DMS114 treated with DMSO at 0.1 percent for 48 hours (cell line): ENCODE measurements at regions not wholly inside any gene's neighbourhood (a gene's known extent, or its start where the extent isn't known, plus 50 kb on each side); places are given as distances from the start of the nearest gene placed in this dataset.

ENCODE experiments used
- DNase-seq: peaks from one replicate; lab custom pipeline; 2025; ENCODE audit not compliant: unreplicated experiment; lab: John Stamatoyannopoulos, UW

DNA sequence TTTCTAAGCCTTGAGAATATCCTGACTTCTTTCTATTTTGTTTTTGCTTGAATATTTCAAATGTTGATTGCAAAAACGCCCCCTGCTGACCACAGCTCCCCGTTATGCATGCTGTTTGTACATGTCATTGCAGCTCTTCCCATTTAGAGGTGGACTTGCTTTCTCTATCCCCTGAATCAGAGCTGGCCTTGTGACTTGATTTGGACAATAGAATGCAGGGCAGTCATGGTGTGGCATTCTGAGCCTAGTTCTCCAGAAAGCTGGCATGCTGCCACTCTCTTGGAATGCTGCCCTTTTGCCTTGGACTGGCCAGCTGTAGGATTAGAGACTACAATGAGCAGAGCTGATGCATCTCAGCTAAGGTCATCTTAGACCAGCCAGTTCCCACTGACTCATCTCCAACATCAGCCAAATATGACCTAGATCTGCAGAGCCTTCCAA lies 1561.5 kb downstream of the MRPL39 start:
- no peak for DNase-seq

DNA sequence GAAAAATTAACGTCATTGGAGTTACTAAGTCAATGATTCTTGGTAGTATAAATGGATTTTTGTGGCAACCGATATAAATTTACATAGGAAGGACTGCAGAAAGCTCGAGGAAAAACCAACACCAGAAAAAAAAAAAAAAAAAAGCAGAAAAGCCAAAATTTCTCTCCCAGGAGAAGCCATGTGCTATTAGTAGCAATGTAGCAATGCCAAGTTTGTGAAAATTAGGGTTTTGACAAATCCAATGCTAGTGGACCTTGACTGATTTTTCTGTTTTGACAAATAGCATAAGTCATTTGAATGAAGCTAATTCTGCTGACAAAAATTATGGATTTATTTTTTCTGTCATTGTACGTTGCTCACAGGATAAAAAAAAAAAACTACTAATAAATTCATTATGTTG lies 1561.9 kb downstream of the MRPL39 start:
- DNase-seq = no peak

DNA sequence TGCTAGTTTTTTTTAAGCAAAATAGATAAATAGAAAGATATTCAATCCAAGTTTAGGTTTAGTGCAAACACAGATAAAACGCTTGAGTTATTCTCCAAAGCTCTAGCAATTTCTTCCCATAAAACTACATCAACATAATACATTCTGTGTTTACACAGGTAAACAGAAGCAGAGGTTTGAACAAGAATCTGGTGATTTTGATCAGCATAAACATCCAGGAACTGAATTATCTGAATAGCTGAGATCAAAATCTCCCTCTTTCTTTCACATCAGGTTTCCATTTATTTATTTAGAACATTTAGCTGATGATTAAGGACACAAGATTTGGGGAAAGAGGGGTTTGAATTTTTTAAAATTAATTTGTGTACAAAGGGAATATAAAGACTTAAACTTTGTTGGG lies 1564.6 kb downstream of the MRPL39 start:
- no peak for DNase-seq

DNA sequence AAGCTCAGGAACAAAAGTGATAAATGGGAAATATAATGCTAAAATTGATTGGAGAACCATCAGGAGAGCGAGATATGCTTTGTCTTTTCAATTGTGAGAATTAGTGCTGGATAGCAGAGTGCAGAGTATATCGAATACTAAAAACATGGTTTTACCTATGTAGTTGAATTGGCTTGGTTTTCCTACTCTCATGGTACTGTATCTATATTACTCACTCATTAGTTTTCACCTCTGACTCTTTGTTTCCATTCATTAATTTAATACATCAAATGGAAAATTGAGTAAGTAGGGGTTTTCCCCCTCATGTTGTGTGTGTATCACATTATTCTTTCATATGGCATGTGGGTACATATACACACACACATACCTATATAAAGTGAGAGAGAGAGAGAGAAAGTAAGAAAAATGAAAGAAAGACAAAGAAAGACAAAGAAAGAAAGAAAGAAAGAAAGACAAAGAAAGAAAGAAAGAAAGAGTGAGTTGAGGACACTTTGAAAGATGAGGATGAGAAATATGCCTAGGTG lies 1574.5 kb downstream of the MRPL39 start:
- no peak for DNase-seq

DNA sequence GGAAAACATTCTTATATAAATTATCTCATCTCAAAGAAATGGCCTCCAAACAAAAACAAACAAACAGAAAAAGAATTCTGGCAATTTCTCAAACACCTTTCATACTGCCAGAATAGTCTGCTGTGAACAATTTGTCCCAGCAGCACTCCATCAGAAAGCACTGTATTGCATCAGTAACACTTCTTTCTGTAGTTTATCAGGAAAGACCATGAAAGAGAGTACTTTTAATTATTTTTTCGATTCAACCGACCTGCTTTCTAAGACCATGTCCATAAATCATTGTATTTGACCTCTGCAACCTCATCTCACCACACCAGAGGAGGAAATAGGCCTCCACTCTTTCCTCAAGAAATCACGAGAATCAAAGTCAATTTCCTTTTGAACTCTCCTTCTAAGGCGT lies 1579.9 kb downstream of the MRPL39 start:
- no peak for DNase-seq

DNA sequence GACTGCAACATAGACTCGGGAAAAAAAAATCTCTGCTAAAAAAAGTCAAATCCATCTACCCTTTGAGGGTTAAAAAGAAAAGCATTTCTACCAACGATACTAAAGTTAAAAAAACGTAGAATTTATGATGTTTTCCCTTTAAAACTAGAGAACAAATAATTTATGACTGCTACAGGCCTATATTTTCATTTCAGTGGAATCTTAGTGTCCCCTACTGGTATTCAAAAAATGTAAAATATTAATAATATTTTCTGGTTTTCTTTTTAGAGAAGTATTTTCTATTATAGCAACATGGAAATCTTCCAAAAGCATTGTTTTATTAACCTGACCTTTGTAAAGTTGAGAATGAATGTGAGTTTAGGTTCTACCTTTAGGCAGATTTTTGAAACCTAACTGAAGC lies 1582.2 kb downstream of the MRPL39 start:
- no peak for DNase-seq

DNA sequence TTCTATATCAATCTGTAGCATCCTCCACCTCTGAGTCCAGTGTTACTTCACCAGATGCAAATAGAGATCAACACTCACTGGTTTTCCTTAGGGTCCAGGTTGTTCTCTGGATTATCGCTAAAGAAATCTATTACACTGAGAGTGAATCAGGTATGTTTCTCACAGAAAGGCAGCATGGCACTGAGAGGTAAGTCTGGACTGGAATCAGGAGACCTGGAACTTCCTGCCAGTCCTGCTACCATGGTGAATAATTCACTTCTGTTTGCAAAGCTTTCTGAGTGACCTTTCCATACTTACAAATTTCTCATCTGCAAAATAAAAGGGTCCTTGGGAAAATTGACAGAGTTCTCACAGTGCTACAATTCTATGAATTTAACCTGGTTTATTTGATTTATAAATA lies 1583.3 kb downstream of the MRPL39 start:
- no peak for DNase-seq

DNA sequence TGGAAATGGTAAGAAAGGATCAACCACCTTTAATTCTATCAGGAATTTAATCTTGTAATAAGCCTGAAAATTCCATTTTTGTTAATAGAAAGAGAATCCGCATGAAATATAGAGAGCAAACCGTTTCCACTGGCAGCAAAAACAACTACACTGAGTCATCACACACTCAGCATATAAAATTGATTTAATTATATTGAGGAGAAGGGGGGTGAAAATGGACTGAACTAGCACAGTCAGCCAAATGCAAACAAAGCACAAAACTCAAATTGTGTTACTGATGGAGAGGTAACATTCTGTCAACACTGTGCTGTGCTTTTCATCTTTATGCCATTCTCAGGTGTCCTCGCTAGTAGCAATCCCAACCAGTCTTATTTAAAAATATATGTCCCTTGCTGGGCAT lies 1583.9 kb downstream of the MRPL39 start:
- no peak for DNase-seq

DNA sequence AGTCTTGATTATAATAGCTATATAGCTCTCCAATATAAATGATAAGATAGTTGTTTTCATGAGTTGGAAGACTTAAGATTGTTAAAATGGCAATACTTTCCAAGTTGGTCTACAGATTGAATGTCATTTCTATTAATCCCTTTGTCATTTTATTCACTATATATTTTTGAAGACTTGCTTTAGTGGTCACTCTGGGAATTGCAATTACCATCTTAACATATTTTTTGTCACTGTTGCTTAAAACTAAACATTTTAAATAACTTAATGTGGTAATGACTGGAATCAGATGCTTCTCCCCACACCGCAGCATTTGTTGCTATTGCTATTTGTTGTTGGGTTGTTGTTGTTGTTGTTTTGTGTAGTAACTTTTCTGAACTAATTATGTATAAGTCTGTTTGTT lies 1592.9 kb downstream of the MRPL39 start:
- DNase-seq = no peak

DNA sequence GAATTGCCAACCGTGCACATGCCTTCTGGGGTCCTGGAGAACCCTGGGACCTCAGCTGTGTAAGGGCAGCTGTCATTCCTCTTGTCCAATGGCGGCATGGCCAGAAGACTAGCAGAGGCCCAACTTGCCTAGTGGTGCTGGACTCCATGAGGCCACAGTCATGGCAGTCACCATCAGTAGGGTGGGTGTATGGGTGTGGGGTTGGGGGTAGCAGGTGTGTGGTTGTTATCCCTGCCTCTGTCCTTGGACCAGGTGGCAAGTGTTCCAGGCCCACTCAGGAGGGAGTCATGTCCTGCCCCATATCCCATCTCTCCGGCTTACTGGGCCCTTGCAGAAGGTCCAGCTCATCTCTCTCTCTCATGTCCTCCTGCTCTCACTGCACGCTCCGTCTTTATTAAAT lies 1596.2 kb downstream of the MRPL39 start:
- no peak for DNase-seq

DNA sequence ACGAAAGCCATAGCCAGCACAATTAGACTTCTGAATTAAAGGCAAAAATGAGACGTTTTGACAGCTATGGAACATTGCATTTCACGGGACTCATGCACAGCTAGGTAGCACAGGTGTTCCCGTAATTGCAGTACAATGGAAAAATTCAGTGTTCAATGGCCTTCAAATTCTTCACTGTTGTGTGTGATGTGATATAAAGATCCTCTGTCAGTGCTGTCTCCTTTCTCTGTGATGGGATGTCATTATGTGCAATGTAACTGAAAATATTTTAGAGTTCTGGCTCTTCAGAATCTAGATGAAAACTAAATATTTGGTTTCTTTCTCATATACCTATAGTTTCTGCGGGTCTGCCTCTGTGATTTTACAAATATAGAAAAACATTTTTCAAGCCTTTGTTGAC lies 1599.7 kb downstream of the MRPL39 start:
- DNase-seq = no peak

DNA sequence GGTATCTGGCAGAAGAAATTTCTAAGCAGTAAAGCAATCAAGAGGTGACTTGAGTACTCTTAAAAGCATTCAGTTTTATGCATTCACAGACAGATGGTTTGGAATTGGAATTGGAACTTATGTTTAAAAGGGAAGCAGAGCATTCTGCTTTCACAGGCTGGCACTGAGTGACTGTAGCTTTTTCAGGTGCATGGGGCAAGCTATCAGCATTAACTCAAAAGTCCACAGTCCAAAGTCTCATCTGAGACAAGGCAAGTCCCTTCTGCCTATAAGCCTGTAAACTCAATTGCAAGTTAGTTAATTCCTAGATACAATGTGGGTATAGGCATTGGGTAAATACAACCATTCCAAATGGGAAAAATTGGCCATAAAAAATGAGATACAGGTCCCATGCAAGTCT lies 1620.3 kb downstream of the MRPL39 start:
- no peak for DNase-seq

DNA sequence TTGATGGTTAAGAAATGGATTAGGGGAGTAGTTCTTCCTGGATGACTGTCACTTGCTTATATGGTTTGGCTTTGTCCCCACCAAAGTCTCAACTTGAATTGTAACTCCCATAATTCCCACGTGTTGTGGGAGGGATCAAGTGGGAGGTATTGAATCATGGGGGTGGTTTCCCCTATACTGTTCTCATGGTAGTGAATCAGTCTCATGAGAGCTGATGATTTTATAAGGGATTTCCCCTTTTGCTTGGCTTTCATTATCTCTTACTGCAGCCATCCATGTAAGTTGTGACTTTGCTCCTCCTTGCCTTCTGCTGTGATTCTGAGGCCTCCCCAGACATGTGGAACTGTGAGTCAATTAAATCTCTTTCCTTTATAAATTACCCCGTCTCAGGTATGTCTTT lies 1621.1 kb downstream of the MRPL39 start:
- no peak for DNase-seq

DNA sequence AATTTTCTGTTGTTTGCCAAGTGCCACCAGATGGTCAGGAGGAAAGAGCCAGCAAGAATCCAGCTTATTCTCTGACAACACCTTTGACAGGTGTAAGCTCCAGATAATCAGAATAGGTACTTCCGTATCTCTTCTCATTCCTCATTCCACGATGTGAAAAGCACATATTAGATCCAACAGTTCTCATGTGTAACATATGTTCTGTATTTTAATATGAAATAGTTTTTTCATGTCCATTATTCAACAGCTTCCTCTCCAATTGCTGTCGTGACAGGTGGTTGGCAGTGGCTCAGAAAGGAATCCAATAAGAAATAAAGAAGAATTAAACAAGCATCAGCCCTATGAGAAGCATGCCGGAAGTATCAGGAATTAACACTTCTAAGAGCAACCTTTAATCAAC lies 1624.7 kb downstream of the MRPL39 start:
- no peak for DNase-seq

DNA sequence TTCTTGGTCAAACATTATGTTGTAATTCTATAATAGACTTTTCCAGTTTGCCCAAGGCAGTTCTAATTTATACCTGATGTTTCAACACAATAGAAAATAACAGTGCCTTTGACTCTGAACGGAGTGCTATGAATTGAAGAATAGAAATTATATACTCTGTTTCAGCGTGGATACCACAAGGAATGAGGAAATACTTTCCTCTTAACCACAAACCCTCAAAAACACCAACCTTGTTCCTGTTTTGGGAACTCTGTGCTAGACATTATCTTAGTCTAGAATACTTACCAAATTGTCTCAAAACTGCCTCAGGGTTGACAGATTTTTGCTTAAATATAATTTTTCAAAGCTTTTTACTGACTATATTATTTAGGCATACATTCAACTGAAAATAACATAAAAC lies 1629.3 kb downstream of the MRPL39 start:
- no peak for DNase-seq

DNA sequence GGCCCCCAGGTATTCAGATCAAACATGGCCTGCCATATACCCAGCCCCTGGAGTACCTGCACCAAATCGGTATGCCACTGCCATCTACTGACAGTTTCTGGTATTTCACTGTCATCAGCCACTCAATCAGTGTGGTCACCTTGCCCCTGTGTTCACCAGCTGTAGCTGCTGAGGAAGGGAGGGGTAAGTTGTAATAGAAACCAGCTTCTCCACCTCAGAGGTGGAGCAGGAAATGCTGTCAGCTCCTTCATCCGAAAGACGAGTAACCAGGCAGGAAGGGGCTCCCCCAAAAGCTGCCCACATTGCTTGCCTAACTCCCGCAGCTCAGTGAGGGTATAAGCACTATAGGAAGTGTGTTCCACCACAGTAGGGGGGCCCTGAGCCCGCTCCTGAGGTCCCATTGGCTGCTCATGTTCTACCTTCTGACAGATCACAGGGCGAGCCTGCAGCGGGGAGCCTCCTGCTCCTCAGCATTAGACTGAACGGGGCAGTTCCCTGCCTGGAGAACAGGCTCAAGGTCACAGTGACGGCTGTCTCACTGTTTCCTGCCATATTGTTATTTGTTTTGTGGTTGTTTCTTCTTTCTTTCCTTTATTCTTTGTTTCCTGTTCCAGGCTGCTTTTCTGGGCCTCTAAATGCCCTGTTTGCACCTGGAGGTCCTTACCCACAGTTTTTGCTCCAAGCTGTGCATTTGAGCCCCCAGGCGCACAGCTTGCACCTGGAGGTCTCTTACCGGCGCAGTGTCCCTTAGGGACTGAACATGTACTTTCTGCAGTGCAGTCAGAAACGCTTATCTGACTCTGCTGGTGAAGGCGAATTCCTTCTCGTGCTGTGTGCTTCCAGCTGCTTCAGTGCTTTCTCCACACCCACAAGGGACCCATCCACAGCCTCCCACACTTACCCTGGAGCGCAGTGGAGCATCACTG lies 1638.3 kb downstream of the MRPL39 start:
- no peak for DNase-seq

DNA sequence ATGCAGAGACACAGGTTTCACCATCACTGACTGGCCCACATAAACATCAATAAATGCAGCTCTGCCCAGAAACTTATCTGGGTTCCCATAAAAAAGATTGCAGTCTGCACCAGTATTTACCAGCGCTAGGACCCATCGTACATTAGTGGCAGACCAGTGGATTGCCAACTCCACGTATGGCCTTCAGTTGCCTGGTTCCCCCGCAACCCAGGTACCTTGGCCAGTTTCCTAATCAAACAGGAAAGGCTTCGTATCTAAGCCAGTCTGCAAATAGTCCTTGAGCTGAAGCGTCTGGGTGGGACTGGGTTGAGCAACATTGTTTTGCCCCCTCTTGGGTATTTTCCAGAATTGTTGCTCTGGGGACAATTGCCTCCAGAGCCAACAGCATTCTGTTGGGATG lies 1639.3 kb downstream of the MRPL39 start:
- DNase-seq = no peak

DNA sequence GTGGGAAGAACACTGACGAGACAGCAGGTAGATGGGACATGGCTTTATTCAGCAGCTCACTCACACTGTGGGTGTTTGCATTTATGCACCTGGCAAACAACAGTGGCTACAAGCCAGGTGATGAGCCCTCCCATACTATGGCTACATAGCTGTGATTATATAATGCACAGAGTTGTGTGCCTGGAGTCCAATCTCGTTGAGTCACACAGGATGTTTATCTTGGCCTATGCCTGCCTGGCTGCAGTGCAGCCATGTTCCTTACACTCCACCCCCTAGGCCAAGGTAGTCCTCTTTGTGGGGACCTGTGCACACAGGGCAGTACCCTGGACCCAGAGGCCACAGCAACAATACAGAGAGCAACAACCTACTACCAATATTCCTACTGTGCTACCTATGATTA lies 1643.8 kb downstream of the MRPL39 start:
- no peak for DNase-seq

DNA sequence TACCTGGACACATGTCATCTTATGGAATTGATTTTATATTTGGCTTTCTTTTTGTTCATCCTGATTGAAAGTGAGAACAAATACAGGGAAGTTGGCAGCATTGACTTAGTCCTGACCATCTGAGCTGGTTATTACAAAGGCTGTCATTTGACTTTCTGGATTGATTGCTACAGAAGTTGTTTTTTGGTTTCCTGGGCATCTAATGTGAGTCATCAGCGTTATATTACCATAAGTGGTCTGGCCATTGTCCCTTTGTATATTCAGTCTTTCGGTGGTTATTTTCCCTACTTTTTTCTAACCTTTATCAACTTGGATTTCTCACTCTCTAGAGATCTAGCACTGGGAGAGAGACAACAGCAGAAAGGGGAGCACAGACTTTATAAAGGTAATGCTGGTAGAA lies 1646.5 kb downstream of the MRPL39 start:
- DNase-seq = no peak

DNA sequence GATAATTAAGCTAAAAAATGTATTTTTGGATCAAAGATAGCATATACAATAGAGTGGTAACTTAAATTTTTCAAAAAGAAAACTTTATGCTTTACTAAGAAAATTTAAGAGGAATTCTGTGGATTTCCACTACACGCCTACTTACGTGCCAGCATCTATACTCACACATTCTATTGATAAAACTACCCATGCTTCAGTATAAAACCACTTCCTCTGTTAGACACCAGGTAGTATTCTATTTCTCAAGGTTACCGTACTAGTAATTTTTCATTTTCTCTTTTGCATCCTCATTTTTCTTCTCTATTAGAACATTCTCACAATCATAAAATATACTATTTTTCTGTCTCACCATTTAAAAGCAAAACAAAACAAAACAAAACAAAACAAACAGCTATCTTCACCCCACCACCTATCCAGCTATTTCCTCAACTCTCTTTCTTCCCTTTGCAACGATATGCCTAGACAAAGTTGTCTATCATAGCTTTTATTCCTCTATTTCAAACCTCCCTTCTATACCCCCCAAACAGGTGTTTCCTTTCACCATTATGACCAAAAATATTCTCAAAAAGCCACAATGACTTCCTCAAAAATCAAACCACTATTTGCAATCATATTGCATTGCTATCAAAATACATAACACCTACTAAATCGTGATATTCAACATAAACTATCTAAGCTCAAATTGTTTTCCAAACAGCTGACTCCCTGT lies 1652.0 kb downstream of the MRPL39 start:
- DNase-seq = no peak

DNA sequence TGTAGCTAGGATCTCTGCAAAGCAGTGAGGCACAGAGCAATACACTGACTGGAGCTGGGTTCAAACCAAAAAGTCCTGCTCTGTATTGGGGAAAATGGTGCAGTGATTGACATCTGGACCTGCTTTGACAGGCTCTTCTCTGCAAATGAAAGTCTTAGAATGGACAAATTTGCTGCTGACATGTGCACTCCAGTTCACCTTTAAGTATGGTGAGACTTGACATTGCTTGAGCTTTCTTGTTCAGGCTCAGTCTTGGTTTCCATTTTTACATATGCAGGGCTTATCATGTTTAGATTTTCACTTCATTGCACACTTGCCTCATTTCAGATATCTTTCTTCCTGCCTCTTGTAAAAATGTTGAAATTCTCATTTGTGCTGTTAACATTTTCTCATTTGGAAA lies 1655.0 kb downstream of the MRPL39 start:
- no peak for DNase-seq

DNA sequence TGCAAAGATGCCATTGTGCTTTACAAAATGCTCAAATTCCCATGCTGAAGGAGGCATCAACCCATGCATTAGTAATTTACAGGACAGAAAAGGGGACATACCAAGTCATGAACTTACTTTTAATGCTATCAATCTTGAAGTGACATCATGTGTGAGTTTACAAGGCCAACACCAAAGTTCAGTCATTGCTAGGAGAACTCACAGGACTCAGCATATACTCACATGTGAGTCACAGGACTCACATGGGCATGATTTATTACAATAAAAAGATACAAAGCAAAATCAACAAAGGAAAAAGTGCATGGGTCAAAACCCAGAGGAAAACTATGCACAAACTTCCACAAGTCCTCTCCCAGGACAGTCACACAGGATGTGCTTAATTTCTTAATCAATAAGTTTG lies 1656.0 kb downstream of the MRPL39 start:
- DNase-seq = no peak
